Naive thymus-derived CD4-positive, alpha-beta T cell (primary cell): ENCODE measurements at regions not wholly inside any gene's neighbourhood (a gene's known extent, or its start where the extent isn't known, plus 50 kb on each side); places are given as distances from the start of the nearest gene placed in this dataset.

Experiments
- ATAC-seq: fragments of 150-1000 bp; cut with Tn5 transposase; 2 replicates; pipeline ENCODE4 v1.10.0; 2021; ENCODE audit warnings: mild to moderate bottlenecking, moderate library complexity
- CTCF ChIA-PET: fragments of 350-600 bp; sonication (Branson Sonifier 250); formaldehyde crosslinking; loops from one replicate; lab custom pipeline; 2021; ENCODE audit warnings: antibody characterized with exemption; lab: Charles Lee
- POLR2A ChIA-PET: fragments of 350-600 bp; sonication (Branson Sonifier 250); formaldehyde crosslinking; loops from one replicate; lab custom pipeline; 2021; ENCODE audit warnings: antibody characterized with exemption, inconsistent platforms; lab: Charles Lee
- DNase-seq, 9 donors: peaks; one replicate each; pipeline versions ENCODE4 v3.0.0 to v3.0.0-alpha.2; 2020 to 2022; ENCODE audit warnings: mixed read lengths in 1 of 9
- H3K27ac ChIP-seq: one replicate; pipeline ENCODE4 v1.7.0; 2013; ENCODE audit warnings: mild to moderate bottlenecking, low read depth, low read length, moderate library complexity
- H3K27me3 ChIP-seq, 2 donors: one replicate each; pipeline ENCODE4 v1.7.0; 2013; ENCODE audit warnings: low read length in 2 of 2, mild to moderate bottlenecking in 2 of 2, moderate library complexity in 2 of 2; ENCODE audit not compliant: control insufficient read depth in 2 of 2, insufficient read depth in 2 of 2
- H3K36me3 ChIP-seq, 3 experiments: 1 replicate in 2 of 3; 2 replicates in 1 of 3; pipeline ENCODE4 v1.7.0; 2013; ENCODE audit warnings: low read length in 3 of 3, mild to moderate bottlenecking in 3 of 3, moderate library complexity in 1 of 3; ENCODE audit not compliant: insufficient read depth in 3 of 3, control insufficient read depth in 2 of 3
- H3K4me1 ChIP-seq, 2 donors: one replicate each; pipeline ENCODE4 v1.7.0; 2013; ENCODE audit warnings: low read length in 2 of 2, mild to moderate bottlenecking in 2 of 2, moderate library complexity in 1 of 2; ENCODE audit not compliant: control insufficient read depth in 2 of 2, insufficient read depth in 2 of 2
- H3K4me3 ChIP-seq: 2 replicates; pipeline ENCODE4 v1.7.0; 2013; ENCODE audit warnings: mild to moderate bottlenecking, low read length
- H3K9me3 ChIP-seq, 3 experiments: 1 replicate in 2 of 3; 2 replicates in 1 of 3; pipeline ENCODE4 v1.7.0; 2013; ENCODE audit warnings: low read length in 3 of 3; ENCODE audit not compliant: control insufficient read depth in 2 of 3
- H3K27ac Mint-ChIP-seq, 9 donors: one replicate each; pipeline ENCODE4 v1.8.0; 2020 to 2022; ENCODE audit warnings: mixed read lengths in 9 of 9, mild to moderate bottlenecking in 8 of 9, moderate library complexity in 5 of 9, inconsistent platforms in 2 of 9
- H3K27me3 Mint-ChIP-seq, 5 donors: one replicate each; pipeline ENCODE4 v1.8.0; 2021 to 2022; ENCODE audit warnings: mixed read lengths in 5 of 5, mild to moderate bottlenecking in 1 of 5
- H3K36me3 Mint-ChIP-seq, 5 donors: one replicate each; pipeline ENCODE4 v1.8.0; 2020 to 2022; ENCODE audit warnings: mixed read lengths in 5 of 5, mild to moderate bottlenecking in 3 of 5, inconsistent platforms in 1 of 5
- H3K4me1 Mint-ChIP-seq, 7 donors: one replicate each; pipeline ENCODE4 v1.8.0; 2020 to 2022; ENCODE audit warnings: mixed read lengths in 7 of 7, mild to moderate bottlenecking in 3 of 7, inconsistent platforms in 1 of 7
- H3K4me3 Mint-ChIP-seq, 10 donors: one replicate each; pipeline ENCODE4 v1.8.0; 2020 to 2022; ENCODE audit warnings: mild to moderate bottlenecking in 10 of 10, mixed read lengths in 10 of 10, moderate library complexity in 6 of 10, inconsistent platforms in 2 of 10
- H3K9me3 Mint-ChIP-seq, 11 donors: one replicate each; pipeline ENCODE4 v1.8.0; 2020 to 2022; ENCODE audit warnings: mixed read lengths in 11 of 11, mild to moderate bottlenecking in 4 of 11, inconsistent platforms in 1 of 11, moderate library complexity in 1 of 11
- intact Hi-C, 2 donors: fragments of 100-400 bp; cut with micrococcal nuclease; formaldehyde crosslinking; loops; one replicate each; pipeline ENCODE4 v1.15.1; 2023

- ATAC-seq = no peak
Observed at GRCh38 chr4:8740666-8741395, 130.8 kb downstream of the HMX1 start.

GRCh38 chr4:8739820-8740665 lies 131.6 kb downstream of the HMX1 start:
- Histone ChIP-seq H3K27me3 (no peaks in the 10 kb centered on the region), H3K4me1 (no peaks in the 10 kb centered on the region), H3K4me3 (no peak overlapping the region), H3K36me3 (no peaks in the 10 kb centered on the region), H3K9me3 (no peaks in the 10 kb centered on the region), H3K27ac (no peak overlapping the region)
- POLR2A ChIA-PET = no interaction called here
- Mint-ChIP-seq H3K27me3 (peaks cover 0 to 10% (median 0%) of the 10 kb centered on the region in 5 donors), H3K36me3 (no peaks in the 10 kb centered on the region), H3K4me1 (no peaks in the 10 kb centered on the region), H3K4me3 (no peak overlapping the region), H3K27ac (no peak overlapping the region), H3K9me3 (peaks cover 0 to 7% (median 0%) of the 10 kb centered on the region in 11 donors)
- no peak for ATAC-seq
- CTCF ChIA-PET = interaction anchor here (0.6 kb wide), 1 partner anchor 19 kb away, joined by 3 read pairs; no protein-coding TSS in a partner anchor
- intact Hi-C loops = no loop called here
- DNase-seq = no peak

More at GRCh38 chr4:8740666-8741395, 130.8 kb downstream of the HMX1 start:
- Mint-ChIP-seq H3K9me3 (peaks cover 0 to 7% (median 0%) of the 10 kb centered on the region in 11 donors), H3K27ac (no peak overlapping the region), H3K4me1 (no peaks in the 10 kb centered on the region), H3K4me3 (no peak overlapping the region), H3K36me3 (no peaks in the 10 kb centered on the region), H3K27me3 (peaks cover 0 to 16% (median 0%) of the 10 kb centered on the region in 5 donors)
- Histone ChIP-seq H3K9me3 (no peaks in the 10 kb centered on the region), H3K4me1 (no peaks in the 10 kb centered on the region), H3K4me3 (no peak overlapping the region), H3K27ac (no peak overlapping the region), H3K36me3 (no peaks in the 10 kb centered on the region), H3K27me3 (no peaks in the 10 kb centered on the region)
- DNase-seq = no peak
- CTCF ChIA-PET = no interaction called here
- POLR2A ChIA-PET = no interaction called here
- intact Hi-C loops = no loop called here

- no peaks in the 10 kb centered on the region for H3K36me3 ChIP-seq
- peaks cover 0 to 5% (median 0%) of the 10 kb centered on the region in 5 donors for H3K27me3 Mint-ChIP-seq
- POLR2A ChIA-PET = no interaction called here
- no peaks in the 10 kb centered on the region for H3K36me3 Mint-ChIP-seq
- H3K4me1 Mint-ChIP-seq = no peaks in the 10 kb centered on the region
- no peaks in the 10 kb centered on the region for H3K4me1 ChIP-seq
- H3K27ac ChIP-seq = no peak overlapping the region
- intact Hi-C loops = no loop called here
- H3K9me3 Mint-ChIP-seq = peaks cover 0 to 7% (median 3%) of the 10 kb centered on the region in 11 donors
- no peak overlapping the region for H3K4me3 ChIP-seq
- CTCF ChIA-PET = no interaction called here
- DNase-seq (no peak), ATAC-seq (no peak)
- H3K27ac Mint-ChIP-seq = no peak overlapping the region
- H3K9me3 ChIP-seq = no peaks in the 10 kb centered on the region
- no peaks in the 10 kb centered on the region for H3K27me3 ChIP-seq
- H3K4me3 Mint-ChIP-seq = no peak overlapping the region
Observed at GRCh38 chr4:8739317-8739716, 132.3 kb downstream of the HMX1 start.

GRCh38 chr4:8738471-8738931 lies 133.1 kb downstream of the HMX1 start:
- no peak overlapping the region for H3K27ac ChIP-seq
- H3K4me1 ChIP-seq = no peaks in the 10 kb centered on the region
- CTCF ChIA-PET = no interaction called here
- H3K4me3 Mint-ChIP-seq = no peak overlapping the region
- no peaks in the 10 kb centered on the region for H3K36me3 Mint-ChIP-seq
- peaks cover 0 to 11% (median 4%) of the 10 kb centered on the region in 11 donors for H3K9me3 Mint-ChIP-seq
- peaks cover 0 to 5% (median 0%) of the 10 kb centered on the region in 5 donors for H3K27me3 Mint-ChIP-seq
- no peak for DNase-seq
- H3K36me3 ChIP-seq = no peaks in the 10 kb centered on the region
- intact Hi-C loops = no loop called here
- ATAC-seq = no peak
- POLR2A ChIA-PET = no interaction called here
- no peaks in the 10 kb centered on the region for H3K27me3 ChIP-seq
- H3K9me3 ChIP-seq = no peaks in the 10 kb centered on the region
- H3K27ac Mint-ChIP-seq = no peak overlapping the region
- no peaks in the 10 kb centered on the region for H3K4me1 Mint-ChIP-seq
- H3K4me3 ChIP-seq = no peak overlapping the region

GRCh38 chr4:8737601-8738279 lies 133.9 kb downstream of the HMX1 start:
- no peaks in the 10 kb centered on the region for H3K27me3 ChIP-seq
- no peaks in the 10 kb centered on the region for H3K36me3 Mint-ChIP-seq
- H3K4me1 Mint-ChIP-seq = no peaks in the 10 kb centered on the region
- peaks cover 0 to 18% (median 4%) of the 10 kb centered on the region in 11 donors for H3K9me3 Mint-ChIP-seq
- DNase-seq (no peak), ATAC-seq (no peak)
- POLR2A ChIA-PET = no interaction called here
- CTCF ChIA-PET = no interaction called here
- no peak overlapping the region for H3K27ac Mint-ChIP-seq
- H3K4me1 ChIP-seq = no peaks in the 10 kb centered on the region
- H3K4me3 ChIP-seq = no peak overlapping the region
- H3K27ac ChIP-seq = no peak overlapping the region
- peaks cover 0 to 2% (median 0%) of the 10 kb centered on the region in 5 donors for H3K27me3 Mint-ChIP-seq
- H3K36me3 ChIP-seq = no peaks in the 10 kb centered on the region
- no peak overlapping the region for H3K4me3 Mint-ChIP-seq
- intact Hi-C loops = no loop called here
- no peaks in the 10 kb centered on the region for H3K9me3 ChIP-seq

GRCh38 chr4:8737075-8737474 lies 134.6 kb downstream of the HMX1 start:
- intact Hi-C loops = no loop called here
- Histone ChIP-seq H3K27ac (no peak overlapping the region), H3K9me3 (no peaks in the 10 kb centered on the region), H3K36me3 (no peaks in the 10 kb centered on the region), H3K27me3 (no peaks in the 10 kb centered on the region), H3K4me3 (no peak overlapping the region), H3K4me1 (no peaks in the 10 kb centered on the region)
- ChIA-PET CTCF (no interaction called here), POLR2A (no interaction called here)
- H3K9me3 Mint-ChIP-seq = peaks cover 0 to 22% (median 5%) of the 10 kb centered on the region in 11 donors
- H3K27ac Mint-ChIP-seq = no peak overlapping the region
- no peak overlapping the region for H3K4me3 Mint-ChIP-seq
- H3K36me3 Mint-ChIP-seq = no peaks in the 10 kb centered on the region
- no peak for ATAC-seq
- H3K27me3 Mint-ChIP-seq = no peaks in the 10 kb centered on the region
- H3K4me1 Mint-ChIP-seq = no peaks in the 10 kb centered on the region
- DNase-seq = no peak
